DMS53 (cell line): ENCODE measurements at regions not wholly inside any gene's neighbourhood (a gene's known extent, or its start where the extent isn't known, plus 50 kb on each side); places are given as distances from the start of the nearest gene placed in this dataset.
"Not testable (repeated sequence)": the region's sequence is repeated elsewhere in the genome, so short reads cannot be mapped to it uniquely, and the experiment has no call there.

Experiments
- DNase-seq: peaks from one replicate; lab custom pipeline; 2025; lab: John Stamatoyannopoulos, UW

- DNase-seq = no peak
Measured at GRCh38 chr1:194410756-194411155, 1224.3 kb upstream of the B3GALT2 start.

GRCh38 chr1:194407238-194407637, 1220.8 kb upstream of the B3GALT2 start:
- not testable (repeated sequence) for DNase-seq

- no peak for DNase-seq
Measured at GRCh38 chr1:194394676-194395075, 1208.3 kb upstream of the B3GALT2 start.

- DNase-seq = no peak
Measured at GRCh38 chr1:194387531-194387930, 1201.1 kb upstream of the B3GALT2 start.

GRCh38 chr1:194378517-194378916, 1192.1 kb upstream of the B3GALT2 start:
- peak; percentile 49 for DNase-seq

- no peak for DNase-seq
Measured at GRCh38 chr1:194374649-194375048, 1188.2 kb upstream of the B3GALT2 start.

- DNase-seq = no peak
Measured at GRCh38 chr1:194372266-194372665, 1185.9 kb upstream of the B3GALT2 start.

- no peak for DNase-seq
Measured at GRCh38 chr1:194369622-194370021, 1183.2 kb upstream of the B3GALT2 start.

- DNase-seq = no peak
Measured at GRCh38 chr1:194369060-194369459, 1182.6 kb upstream of the B3GALT2 start.

GRCh38 chr1:194367121-194367520, 1180.7 kb upstream of the B3GALT2 start:
- DNase-seq = no peak

GRCh38 chr1:194366705-194367104, 1180.3 kb upstream of the B3GALT2 start:
- no peak for DNase-seq

GRCh38 chr1:194362327-194362726, 1175.9 kb upstream of the B3GALT2 start:
- no peak for DNase-seq

GRCh38 chr1:194361374-194362131, 1175.1 kb upstream of the B3GALT2 start:
- DNase-seq = no peak

GRCh38 chr1:194358208-194358581, 1171.8 kb upstream of the B3GALT2 start:
- no peak for DNase-seq

GRCh38 chr1:194357573-194358207, 1171.3 kb upstream of the B3GALT2 start:
- DNase-seq = not testable (repeated sequence)

- DNase-seq = no peak
Measured at GRCh38 chr1:194355488-194356106, 1169.2 kb upstream of the B3GALT2 start.

- DNase-seq = no peak
Measured at GRCh38 chr1:194353121-194353520, 1166.7 kb upstream of the B3GALT2 start.

GRCh38 chr1:194347200-194347599, 1160.8 kb upstream of the B3GALT2 start:
- no peak for DNase-seq

- no peak for DNase-seq
Measured at GRCh38 chr1:194342484-194343262, 1156.3 kb upstream of the B3GALT2 start.

- no peak for DNase-seq
Measured at GRCh38 chr1:194341587-194341986, 1155.2 kb upstream of the B3GALT2 start.

- no peak for DNase-seq
Measured at GRCh38 chr1:194339471-194339870, 1153.1 kb upstream of the B3GALT2 start.

GRCh38 chr1:194338241-194338948, 1152.0 kb upstream of the B3GALT2 start:
- DNase-seq = no peak
